ENCODE measurements at regions not wholly inside any gene's neighbourhood (a gene's known extent, or its start where the extent isn't known, plus 50 kb on each side); places are given as distances from the start of the nearest gene placed in this dataset.

DNA sequence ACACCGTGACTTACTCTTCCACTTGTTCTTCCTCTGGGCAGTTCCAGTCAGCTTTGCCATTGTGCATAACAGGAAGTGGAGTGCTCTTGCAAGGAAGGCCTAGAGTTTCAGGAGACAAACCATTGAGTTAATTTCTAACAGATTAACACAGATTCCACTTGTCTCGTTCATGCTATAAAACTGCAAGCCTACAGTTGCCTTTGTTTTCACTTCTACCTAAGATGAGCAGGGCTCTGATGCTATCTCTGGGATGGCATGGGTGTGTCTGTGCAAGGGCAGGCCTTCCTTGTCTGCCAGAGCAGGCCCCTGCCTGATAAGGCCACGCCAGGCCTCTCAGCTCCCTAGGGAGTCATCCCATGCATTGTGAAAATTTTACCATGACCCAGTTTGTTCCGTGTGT, 67.7 kb upstream of the PGRMC2 start:
- no peak for DNase-seq (ENCODE audit: low spot score)

DNA sequence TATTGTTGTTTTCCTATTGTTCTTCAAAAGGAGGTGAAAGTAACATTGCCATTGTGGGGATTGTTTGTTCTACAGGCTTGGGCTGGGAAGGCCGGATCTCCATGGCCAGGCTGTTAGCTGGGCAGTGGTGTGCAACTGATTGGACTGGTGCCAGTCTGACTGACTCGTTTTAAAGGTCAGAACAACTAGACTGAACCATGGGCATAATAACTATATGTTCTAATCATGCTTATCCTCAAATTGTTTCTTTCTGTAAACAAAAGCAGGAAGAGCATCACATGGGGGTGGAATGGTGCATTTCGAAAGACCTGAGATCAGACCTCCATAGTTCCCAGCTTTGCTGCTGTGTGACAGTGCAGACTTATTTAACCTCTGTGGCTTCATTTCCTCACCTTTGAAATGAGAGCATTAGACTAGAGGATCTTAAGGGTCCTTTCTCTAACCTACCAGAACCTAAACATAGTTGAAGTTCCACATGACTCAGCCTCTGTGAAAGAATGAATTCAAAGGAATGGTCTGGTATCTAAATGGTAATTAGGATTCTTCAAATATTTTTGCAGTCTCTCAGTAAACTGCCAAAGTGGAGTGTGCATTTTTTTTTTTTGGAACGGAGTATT, 66.7 kb upstream of the PGRMC2 start:
- DNase-seq (ENCODE audit: low spot score): no peak

DNA sequence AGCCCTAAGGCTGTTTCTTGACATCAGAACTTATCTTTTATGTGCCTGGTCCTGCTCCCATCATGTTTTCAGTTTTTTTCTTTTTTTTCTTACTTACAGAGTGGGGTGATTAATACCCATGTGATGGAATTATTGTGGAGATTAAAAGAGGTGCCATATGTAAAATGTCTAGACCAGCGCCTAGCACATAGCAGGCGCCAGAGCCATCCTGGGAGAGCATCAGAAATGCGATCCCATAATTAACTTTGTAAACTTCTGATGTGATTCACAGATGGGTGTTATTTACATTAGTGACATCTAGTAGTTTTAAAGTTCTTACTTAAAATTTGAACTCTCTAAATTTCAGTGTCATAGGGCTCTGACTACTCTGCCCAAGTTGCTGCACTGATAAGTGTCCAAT, 66.2 kb upstream of the PGRMC2 start:
- DNase-seq (ENCODE audit: low spot score): no peak

GRCh38 chr4:128351502-128351901, 63.9 kb upstream of the PGRMC2 start:
- no peak for DNase-seq (ENCODE audit: low spot score)

DNA sequence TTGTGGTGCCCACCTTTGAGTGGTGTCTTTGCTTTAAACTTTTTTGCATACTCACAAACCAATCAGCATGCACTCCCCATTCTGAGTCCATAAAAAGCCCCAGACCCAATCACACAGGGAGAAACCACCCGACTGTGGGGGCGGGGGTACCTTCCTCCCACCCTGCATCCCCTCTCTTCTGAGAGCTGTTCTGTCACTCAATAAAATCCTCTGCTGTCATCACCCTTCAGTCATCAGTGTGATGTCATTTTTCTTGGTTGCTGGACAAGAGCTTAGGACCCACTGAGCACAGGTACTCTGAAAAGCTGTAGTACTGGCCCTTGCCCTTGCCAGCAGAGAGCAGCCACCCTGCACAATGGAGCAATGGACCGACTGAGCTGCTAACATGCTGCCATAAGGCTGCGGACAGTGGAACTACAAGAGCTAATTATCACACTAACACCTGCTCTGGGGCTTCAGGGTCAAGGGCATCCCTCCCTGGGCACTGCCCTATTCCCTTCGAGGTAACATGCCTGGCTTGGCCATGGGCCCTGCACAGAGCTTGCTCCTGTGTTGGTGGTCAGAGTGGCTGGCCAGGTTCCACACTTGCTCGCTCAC, 62.9 kb upstream of the PGRMC2 start:
- no peak for DNase-seq (ENCODE audit: low spot score)

DNA sequence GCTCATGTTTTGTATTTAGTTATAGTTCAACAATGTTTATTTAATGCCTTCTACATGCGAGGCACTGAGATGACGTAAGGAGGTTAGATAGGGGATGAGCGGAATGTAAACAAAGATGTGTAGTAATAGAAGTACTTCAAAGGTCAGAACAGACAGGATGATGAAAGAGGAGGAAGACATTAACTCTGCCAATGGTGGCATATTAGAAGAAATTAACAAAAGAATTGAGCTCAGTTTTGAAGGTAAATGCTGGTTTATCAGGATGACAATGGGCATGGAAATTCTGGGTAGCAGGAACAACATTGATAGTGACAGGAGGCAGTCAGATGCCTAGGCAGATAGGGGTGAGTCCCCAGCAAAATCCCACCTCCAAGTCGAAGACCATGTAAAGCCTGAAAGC, 62.3 kb upstream of the PGRMC2 start:
- no peak for DNase-seq (ENCODE audit: low spot score)

DNA sequence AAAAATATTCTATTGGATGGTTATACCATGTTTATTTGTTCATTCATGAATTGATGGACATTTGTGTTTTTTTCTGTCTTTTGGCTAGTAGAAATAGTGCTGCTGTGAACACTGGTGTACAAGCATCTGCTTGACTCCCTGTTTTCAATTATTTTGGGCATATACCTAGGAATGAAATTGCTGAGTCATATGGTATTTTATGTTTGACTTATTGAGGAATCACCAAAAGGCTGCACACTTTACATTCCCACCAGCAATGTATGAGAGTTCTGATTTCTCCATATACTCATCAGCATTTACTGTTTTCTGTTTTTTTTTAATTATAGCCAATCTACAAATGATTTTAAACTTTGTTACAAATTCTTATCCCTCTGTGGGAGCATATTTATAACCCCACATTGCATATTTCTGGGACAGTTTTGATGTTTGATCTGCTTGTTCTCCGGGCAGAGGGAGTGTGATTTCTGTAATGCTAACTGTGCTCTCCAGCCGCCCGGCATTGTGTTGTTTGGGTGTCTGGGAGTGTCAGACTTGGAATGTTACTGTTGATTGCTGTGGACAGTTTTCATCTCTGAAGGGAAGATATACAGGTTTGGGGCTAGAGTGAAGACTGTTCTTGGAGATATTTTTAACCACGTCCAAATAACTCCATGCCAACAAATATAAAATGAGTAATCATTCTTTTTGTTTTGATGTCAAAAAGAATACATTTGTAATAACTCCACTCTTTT, 60.5 kb upstream of the PGRMC2 start:
- DNase-seq (ENCODE audit: low spot score): no peak

- no peak for DNase-seq (ENCODE audit: low spot score)
Observed at GRCh38 chr4:128347175-128347868, 59.7 kb upstream of the PGRMC2 start.

GRCh38 chr4:128346054-128346716, 58.6 kb upstream of the PGRMC2 start:
- no peak for DNase-seq (ENCODE audit: low spot score)

GRCh38 chr4:128345650-128346049, 58.0 kb upstream of the PGRMC2 start:
- DNase-seq (ENCODE audit: low spot score): no peak

- no peak for DNase-seq (ENCODE audit: low spot score)
Observed at GRCh38 chr4:128342762-128343161, 55.1 kb upstream of the PGRMC2 start.

GRCh38 chr4:128341634-128342033, 54.0 kb upstream of the PGRMC2 start:
- no peak for DNase-seq (ENCODE audit: low spot score)

DNA sequence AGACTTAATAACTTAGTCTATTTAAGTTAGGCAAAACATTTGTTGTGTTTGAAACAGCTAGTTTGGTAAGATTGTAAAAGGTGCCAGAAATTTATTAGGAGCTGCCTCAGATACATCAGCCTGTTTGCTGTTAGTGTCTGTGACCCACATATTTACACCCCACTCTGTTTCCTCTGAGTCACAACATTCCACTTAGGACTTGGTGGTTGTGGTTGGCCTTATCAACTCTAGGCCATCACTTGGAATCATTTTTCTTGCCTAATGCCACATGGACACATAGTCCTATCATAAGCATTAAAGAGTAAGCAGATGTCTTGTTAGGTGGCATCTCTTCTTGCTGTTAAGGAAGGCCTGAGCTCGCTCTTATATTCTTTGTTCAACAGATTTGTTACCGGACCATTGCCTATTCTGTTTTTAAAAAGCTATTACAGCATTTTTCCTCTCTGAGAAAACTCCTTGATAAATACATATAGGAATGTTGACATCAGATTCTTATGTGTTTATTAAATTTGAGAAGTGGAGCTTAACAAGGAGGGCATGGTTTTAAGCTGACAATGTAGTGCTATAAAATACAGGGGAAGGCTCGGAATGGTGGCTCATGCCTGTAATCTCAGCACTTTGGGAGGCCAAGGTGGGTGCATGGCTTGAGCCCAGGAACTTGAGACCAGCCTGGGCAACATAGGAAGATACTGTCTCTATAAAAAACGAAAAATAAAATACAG, 51.2 kb upstream of the PGRMC2 start:
- DNase-seq (ENCODE audit: low spot score): no peak

DNA sequence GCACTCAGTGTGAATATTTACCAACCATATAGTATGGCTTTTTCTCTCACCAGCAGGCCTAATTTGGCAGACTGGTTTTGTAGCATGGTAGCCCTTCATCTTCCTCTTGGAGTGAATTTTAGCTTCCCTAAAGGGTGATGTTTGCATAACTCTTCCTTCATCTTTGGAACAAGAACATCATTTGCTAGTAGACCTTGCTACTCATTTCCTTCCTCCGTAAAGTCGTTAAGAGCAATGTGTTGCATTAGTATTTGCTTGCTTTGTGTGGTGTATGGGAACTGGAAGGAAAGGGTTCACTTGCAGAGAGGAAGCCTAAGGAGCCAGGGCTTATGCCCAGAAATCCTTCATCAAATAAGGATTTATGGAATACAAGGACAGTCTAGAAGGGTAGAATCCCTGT, 50.2 kb upstream of the PGRMC2 start:
- no peak for DNase-seq (ENCODE audit: low spot score)
